ENCODE measurements at regions not wholly inside any gene's neighbourhood (a gene's known extent, or its start where the extent isn't known, plus 50 kb on each side); places are given as distances from the start of the nearest gene placed in this dataset.

GRCh38 chr9:111118256-111118948, 80.1 kb upstream of the LPAR1 start:
- no peak overlapping the region for H3K27ac ChIP-seq
- TF ChIP-seq ZFX (IDR thresholded peaks at IDR 0.05) (no peak), CTCF (conservative IDR thresholded peaks at IDR 0.05) (no peak)

- no peak overlapping the region for H3K27ac ChIP-seq
- TF ChIP-seq ZFX (IDR thresholded peaks at IDR 0.05) (no peak), CTCF (conservative IDR thresholded peaks at IDR 0.05) (no peak)
Measured at GRCh38 chr9:111114486-111114885, 76.2 kb upstream of the LPAR1 start.

- TF ChIP-seq ZFX (IDR thresholded peaks at IDR 0.05) (no peak), CTCF (conservative IDR thresholded peaks at IDR 0.05) (no peak)
- no peak overlapping the region for H3K27ac ChIP-seq
Measured at GRCh38 chr9:111113712-111114111, 75.4 kb upstream of the LPAR1 start.

GRCh38 chr9:111110805-111111204, 72.5 kb upstream of the LPAR1 start:
- H3K27ac ChIP-seq, result no peak overlapping the region
- TF ChIP-seq CTCF (conservative IDR thresholded peaks at IDR 0.05) (no peak), ZFX (IDR thresholded peaks at IDR 0.05) (no peak)

- TF ChIP-seq CTCF (conservative IDR thresholded peaks at IDR 0.05) (no peak), ZFX (IDR thresholded peaks at IDR 0.05) (no peak)
Measured at GRCh38 chr9:111108946-111109345, 70.7 kb upstream of the LPAR1 start.

GRCh38 chr9:111107141-111107540, 68.9 kb upstream of the LPAR1 start:
- no peak overlapping the region for H3K27ac ChIP-seq
- TF ChIP-seq CTCF (conservative IDR thresholded peaks at IDR 0.05) (no peak), ZFX (IDR thresholded peaks at IDR 0.05) (no peak)

More at GRCh38 chr9:111108946-111109345, 70.7 kb upstream of the LPAR1 start:
- H3K27ac ChIP-seq, result no peak overlapping the region

- TF ChIP-seq CTCF (conservative IDR thresholded peaks at IDR 0.05) (no peak), ZFX (IDR thresholded peaks at IDR 0.05) (no peak)
- H3K27ac ChIP-seq, result no peak overlapping the region
Measured at GRCh38 chr9:111106202-111106601, 67.9 kb upstream of the LPAR1 start.

Data from C4-2B (cell line).